ENCODE measurements at regions not wholly inside any gene's neighbourhood (a gene's known extent, or its start where the extent isn't known, plus 50 kb on each side); places are given as distances from the start of the nearest gene placed in this dataset.

- ChIA-PET POLR2A (no interaction called here), RAD21 (ENCODE audit: low non-redundant PET in 1 of 2, low total read pairs in 2 of 2, uncharacterized antibody in 2 of 2, unreplicated experiment in 2 of 2) (no interaction called here), CTCF (no interaction called here)
- no peak overlapping the region for H3K4me3 ChIP-seq (replicated peaks in 1 of 2; ENCODE audit: low read depth in 1 of 2, low read length in 2 of 2)
- ATAC-seq (no peak), DNase-seq (ENCODE audit: low read depth, low spot score) (no peak)
- H3K36me3 ChIP-seq (ENCODE audit: control insufficient read depth in 1 of 2, insufficient read depth in 2 of 2, low read length in 2 of 2) = no peaks in the 10 kb centered on the region
- no peak overlapping the region for H3K9ac ChIP-seq (ENCODE audit: low read length)
- no peak overlapping the region for H2AFZ ChIP-seq (ENCODE audit: low read depth, low read length, poor library complexity, severe bottlenecking)
- no peaks in the 10 kb centered on the region for H3K9me2 ChIP-seq (ENCODE audit: insufficient read depth)
- TF ChIP-seq, protein P1, sequence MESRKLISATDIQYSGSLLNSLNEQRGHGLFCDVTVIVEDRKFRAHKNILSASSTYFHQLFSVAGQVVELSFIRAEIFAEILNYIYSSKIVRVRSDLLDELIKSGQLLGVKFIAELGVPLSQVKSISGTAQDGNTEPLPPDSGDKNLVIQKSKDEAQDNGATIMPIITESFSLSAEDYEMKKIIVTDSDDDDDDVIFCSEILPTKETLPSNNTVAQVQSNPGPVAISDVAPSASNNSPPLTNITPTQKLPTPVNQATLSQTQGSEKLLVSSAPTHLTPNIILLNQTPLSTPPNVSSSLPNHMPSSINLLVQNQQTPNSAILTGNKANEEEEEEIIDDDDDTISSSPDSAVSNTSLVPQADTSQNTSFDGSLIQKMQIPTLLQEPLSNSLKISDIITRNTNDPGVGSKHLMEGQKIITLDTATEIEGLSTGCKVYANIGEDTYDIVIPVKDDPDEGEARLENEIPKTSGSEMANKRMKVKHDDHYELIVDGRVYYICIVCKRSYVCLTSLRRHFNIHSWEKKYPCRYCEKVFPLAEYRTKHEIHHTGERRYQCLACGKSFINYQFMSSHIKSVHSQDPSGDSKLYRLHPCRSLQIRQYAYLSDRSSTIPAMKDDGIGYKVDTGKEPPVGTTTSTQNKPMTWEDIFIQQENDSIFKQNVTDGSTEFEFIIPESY (IDR thresholded peaks at IDR 0.05; ENCODE audit: extremely low read depth, insufficient replicate concordance, low read length) = no peak
- TF ChIP-seq EZH2phosphoT487 (IDR thresholded peaks at IDR 0.05; ENCODE audit: borderline replicate concordance) = no peak
- TF ChIP-seq, protein P2, sequence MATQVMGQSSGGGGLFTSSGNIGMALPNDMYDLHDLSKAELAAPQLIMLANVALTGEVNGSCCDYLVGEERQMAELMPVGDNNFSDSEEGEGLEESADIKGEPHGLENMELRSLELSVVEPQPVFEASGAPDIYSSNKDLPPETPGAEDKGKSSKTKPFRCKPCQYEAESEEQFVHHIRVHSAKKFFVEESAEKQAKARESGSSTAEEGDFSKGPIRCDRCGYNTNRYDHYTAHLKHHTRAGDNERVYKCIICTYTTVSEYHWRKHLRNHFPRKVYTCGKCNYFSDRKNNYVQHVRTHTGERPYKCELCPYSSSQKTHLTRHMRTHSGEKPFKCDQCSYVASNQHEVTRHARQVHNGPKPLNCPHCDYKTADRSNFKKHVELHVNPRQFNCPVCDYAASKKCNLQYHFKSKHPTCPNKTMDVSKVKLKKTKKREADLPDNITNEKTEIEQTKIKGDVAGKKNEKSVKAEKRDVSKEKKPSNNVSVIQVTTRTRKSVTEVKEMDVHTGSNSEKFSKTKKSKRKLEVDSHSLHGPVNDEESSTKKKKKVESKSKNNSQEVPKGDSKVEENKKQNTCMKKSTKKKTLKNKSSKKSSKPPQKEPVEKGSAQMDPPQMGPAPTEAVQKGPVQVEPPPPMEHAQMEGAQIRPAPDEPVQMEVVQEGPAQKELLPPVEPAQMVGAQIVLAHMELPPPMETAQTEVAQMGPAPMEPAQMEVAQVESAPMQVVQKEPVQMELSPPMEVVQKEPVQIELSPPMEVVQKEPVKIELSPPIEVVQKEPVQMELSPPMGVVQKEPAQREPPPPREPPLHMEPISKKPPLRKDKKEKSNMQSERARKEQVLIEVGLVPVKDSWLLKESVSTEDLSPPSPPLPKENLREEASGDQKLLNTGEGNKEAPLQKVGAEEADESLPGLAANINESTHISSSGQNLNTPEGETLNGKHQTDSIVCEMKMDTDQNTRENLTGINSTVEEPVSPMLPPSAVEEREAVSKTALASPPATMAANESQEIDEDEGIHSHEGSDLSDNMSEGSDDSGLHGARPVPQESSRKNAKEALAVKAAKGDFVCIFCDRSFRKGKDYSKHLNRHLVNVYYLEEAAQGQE (IDR thresholded peaks at IDR 0.05; ENCODE audit: low read depth) = no peak
- no peak for TF ChIP-seq EZH2 (IDR thresholded peaks at IDR 0.05)
- TF ChIP-seq EGR1 (IDR thresholded peaks at IDR 0.05; ENCODE audit: low read depth) = no peak
- no peak for TF ChIP-seq JUND (IDR thresholded peaks at IDR 0.05)
- TF ChIP-seq CBX3 (IDR thresholded peaks at IDR 0.05; ENCODE audit: low read depth) = no peak
- no peak for TF ChIP-seq ATF3 (IDR thresholded peaks at IDR 0.05)
- no peak for TF ChIP-seq ELF1 (IDR thresholded peaks at IDR 0.05; ENCODE audit: borderline replicate concordance, low read depth)
- TF ChIP-seq CEBPB (IDR thresholded peaks at IDR 0.05; ENCODE audit: low read depth) = no peak
- no peak for TF ChIP-seq ZFX (IDR thresholded peaks at IDR 0.05)
- TF ChIP-seq CTCF (IDR thresholded peaks at IDR 0.05 in 2 of 3, conservative IDR thresholded peaks at IDR 0.05 in 1 of 3; ENCODE audit: borderline replicate concordance in 1 of 3, insufficient read depth in 1 of 3, low read depth in 2 of 3, low read length in 2 of 3) = no peak
- no peak for TF ChIP-seq SIN3A (IDR thresholded peaks at IDR 0.05; ENCODE audit: low read depth)
- TF ChIP-seq ZNF274 (IDR thresholded peaks at IDR 0.05; ENCODE audit: low read depth, low read length) = no peak
- TF ChIP-seq POLR2AphosphoS5 (IDR thresholded peaks at IDR 0.05; ENCODE audit: low read depth, low read length) = no peak
- H4K20me1 ChIP-seq (ENCODE audit: insufficient read depth) = no peaks in the 10 kb centered on the region
- no peaks in the 10 kb centered on the region for H3K79me2 ChIP-seq (ENCODE audit: insufficient read depth, low read length)
- no TSS peak for BruUV-seq (replicated peaks)
- no peak overlapping the region for H3K4me2 ChIP-seq (ENCODE audit: low read length)
- H3K27ac ChIP-seq (ENCODE audit: low read depth, low read length) = no peak overlapping the region
- intact Hi-C loops (cut with micrococcal nuclease) = loop anchor here (10.0 kb wide), 1 partner anchor 1107 kb away; no protein-coding TSS in a partner anchor
- no peaks in the 10 kb centered on the region for H3K4me1 ChIP-seq (ENCODE audit: control insufficient read depth in 1 of 2, insufficient read depth in 2 of 2, low read length in 2 of 2)
- H3K27me3 ChIP-seq (ENCODE audit: insufficient read depth, low read length) = peaks cover 37% of the 10 kb centered on the region
- H3K9me3 ChIP-seq (ENCODE audit: control insufficient read depth in 1 of 2, insufficient read depth in 1 of 2, low read depth in 1 of 2, low read length in 2 of 2) = no peaks in the 10 kb centered on the region
Observed at GRCh38 chr9:89901920-89902319, 297.1 kb downstream of the GADD45G start.
